DLD1 (cell line): ENCODE measurements at regions not wholly inside any gene's neighbourhood (a gene's known extent, or its start where the extent isn't known, plus 50 kb on each side); places are given as distances from the start of the nearest gene placed in this dataset.
"Not testable (repeated sequence)": the region's sequence is repeated elsewhere in the genome, so short reads cannot be mapped to it uniquely, and the experiment has no call there.

ENCODE experiments used
- in situ Hi-C: cut with HindIII; loops from 2 replicates; pipeline ENCODE4 v1.10.0; 2017; ENCODE audit warnings: low sequenced_read_pairs

- in situ Hi-C loops: no loop called here
Measured at GRCh38 chr14:87030197-87030596, 962.8 kb downstream of the GALC start.

GRCh38 chr14:87020106-87020505 lies 972.9 kb downstream of the GALC start:
- in situ Hi-C loops: not testable (repeated sequence)

GRCh38 chr14:87018294-87018693 lies 974.7 kb downstream of the GALC start:
- in situ Hi-C loops: no loop called here

- in situ Hi-C loops: no loop called here
Measured at GRCh38 chr14:87017335-87017734, 975.6 kb downstream of the GALC start.

GRCh38 chr14:87014856-87015255 lies 978.1 kb downstream of the GALC start:
- in situ Hi-C loops: no loop called here

- in situ Hi-C loops: no loop called here
Measured at GRCh38 chr14:87013583-87013982, 979.4 kb downstream of the GALC start.

GRCh38 chr14:87008965-87009364 lies 984.0 kb downstream of the GALC start:
- in situ Hi-C loops: no loop called here

- in situ Hi-C loops: no loop called here
Measured at GRCh38 chr14:87005280-87005679, 987.7 kb downstream of the GALC start.

- in situ Hi-C loops: no loop called here
Measured at GRCh38 chr14:87002776-87003175, 990.2 kb downstream of the GALC start.

GRCh38 chr14:87001333-87001732 lies 991.6 kb downstream of the GALC start:
- in situ Hi-C loops: no loop called here

GRCh38 chr14:87000081-87000480 lies 992.9 kb downstream of the GALC start:
- in situ Hi-C loops: no loop called here

GRCh38 chr14:86999036-86999435 lies 993.9 kb downstream of the GALC start:
- in situ Hi-C loops: no loop called here

- in situ Hi-C loops: no loop called here
Measured at GRCh38 chr14:86997271-86997670, 995.7 kb downstream of the GALC start.

GRCh38 chr14:86990396-86990795 lies 1002.6 kb downstream of the GALC start:
- in situ Hi-C loops: no loop called here

- in situ Hi-C loops: no loop called here
Measured at GRCh38 chr14:86989285-86989684, 1003.7 kb downstream of the GALC start.

GRCh38 chr14:86987966-86988365 lies 1005.0 kb downstream of the GALC start:
- in situ Hi-C loops: no loop called here

GRCh38 chr14:86973177-86973576 lies 1019.8 kb downstream of the GALC start:
- in situ Hi-C loops: no loop called here

GRCh38 chr14:86971292-86971691 lies 1021.7 kb downstream of the GALC start:
- in situ Hi-C loops: no loop called here

GRCh38 chr14:86961106-86961716 lies 1031.8 kb downstream of the GALC start:
- in situ Hi-C loops: no loop called here

- in situ Hi-C loops: no loop called here
Measured at GRCh38 chr14:86955771-86956354, 1037.1 kb downstream of the GALC start.

- in situ Hi-C loops: no loop called here
Measured at GRCh38 chr14:86954623-86955022, 1038.4 kb downstream of the GALC start.

GRCh38 chr14:86946446-86946845 lies 1046.5 kb downstream of the GALC start:
- in situ Hi-C loops: no loop called here

- in situ Hi-C loops: no loop called here
Measured at GRCh38 chr14:86944434-86944833, 1048.5 kb downstream of the GALC start.
